B cell (primary cell): ENCODE measurements at regions not wholly inside any gene's neighbourhood (a gene's known extent, or its start where the extent isn't known, plus 50 kb on each side); places are given as distances from the start of the nearest gene placed in this dataset.

Experiments used
- EZH2 ChIP-seq: IDR thresholded peaks from 2 replicates; pipeline ENCODE4 v1.6.1; 2012; ENCODE audit warnings: borderline replicate concordance, low read depth, mild to moderate bottlenecking, moderate library complexity, low read length; ENCODE audit not compliant: insufficient read depth, poor library complexity, severe bottlenecking
- TF ChIP-seq, protein P1 (sequence below): fragments of 200-600 bp; IDR thresholded peaks from one replicate; pipeline ENCODE4 v1.8.0; 2022; ENCODE audit warnings: antibody characterized with exemption, mild to moderate bottlenecking

DNA sequence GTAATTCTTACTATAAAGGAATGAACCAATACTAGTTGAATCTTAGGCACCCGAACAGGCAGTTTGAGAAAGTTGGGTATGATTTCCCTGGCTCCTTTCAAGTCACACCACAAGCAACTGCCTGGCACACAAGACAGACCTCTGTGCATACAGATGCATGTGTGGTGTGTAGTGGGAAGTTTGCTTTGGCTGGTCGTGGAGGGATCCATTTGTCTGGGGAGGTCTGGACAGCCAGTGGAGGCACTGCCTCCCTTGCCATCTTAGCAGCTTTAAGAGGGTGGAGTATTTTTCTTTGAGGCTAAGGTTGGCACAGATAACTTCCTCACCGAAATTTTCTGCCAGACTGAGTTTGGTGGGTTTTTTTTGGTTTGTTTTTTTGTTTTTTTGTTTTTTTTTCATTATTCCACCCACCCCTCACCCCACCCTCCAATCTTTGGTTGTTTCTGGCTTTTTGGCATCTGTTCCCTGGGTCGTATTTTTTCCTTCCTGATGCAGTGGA lies 97.1 kb downstream of the TMEM212 start:
- TF ChIP-seq, protein P1, sequence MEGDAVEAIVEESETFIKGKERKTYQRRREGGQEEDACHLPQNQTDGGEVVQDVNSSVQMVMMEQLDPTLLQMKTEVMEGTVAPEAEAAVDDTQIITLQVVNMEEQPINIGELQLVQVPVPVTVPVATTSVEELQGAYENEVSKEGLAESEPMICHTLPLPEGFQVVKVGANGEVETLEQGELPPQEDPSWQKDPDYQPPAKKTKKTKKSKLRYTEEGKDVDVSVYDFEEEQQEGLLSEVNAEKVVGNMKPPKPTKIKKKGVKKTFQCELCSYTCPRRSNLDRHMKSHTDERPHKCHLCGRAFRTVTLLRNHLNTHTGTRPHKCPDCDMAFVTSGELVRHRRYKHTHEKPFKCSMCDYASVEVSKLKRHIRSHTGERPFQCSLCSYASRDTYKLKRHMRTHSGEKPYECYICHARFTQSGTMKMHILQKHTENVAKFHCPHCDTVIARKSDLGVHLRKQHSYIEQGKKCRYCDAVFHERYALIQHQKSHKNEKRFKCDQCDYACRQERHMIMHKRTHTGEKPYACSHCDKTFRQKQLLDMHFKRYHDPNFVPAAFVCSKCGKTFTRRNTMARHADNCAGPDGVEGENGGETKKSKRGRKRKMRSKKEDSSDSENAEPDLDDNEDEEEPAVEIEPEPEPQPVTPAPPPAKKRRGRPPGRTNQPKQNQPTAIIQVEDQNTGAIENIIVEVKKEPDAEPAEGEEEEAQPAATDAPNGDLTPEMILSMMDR, result no peak
- no peak for TF ChIP-seq EZH2
